ENCODE measurements at regions not wholly inside any gene's neighbourhood (a gene's known extent, or its start where the extent isn't known, plus 50 kb on each side); places are given as distances from the start of the nearest gene placed in this dataset.

GRCh38 chr2:65662654-65663432 is 230.4 kb upstream of the SPRED2 start:
- DNase-seq, result no peak

DNA sequence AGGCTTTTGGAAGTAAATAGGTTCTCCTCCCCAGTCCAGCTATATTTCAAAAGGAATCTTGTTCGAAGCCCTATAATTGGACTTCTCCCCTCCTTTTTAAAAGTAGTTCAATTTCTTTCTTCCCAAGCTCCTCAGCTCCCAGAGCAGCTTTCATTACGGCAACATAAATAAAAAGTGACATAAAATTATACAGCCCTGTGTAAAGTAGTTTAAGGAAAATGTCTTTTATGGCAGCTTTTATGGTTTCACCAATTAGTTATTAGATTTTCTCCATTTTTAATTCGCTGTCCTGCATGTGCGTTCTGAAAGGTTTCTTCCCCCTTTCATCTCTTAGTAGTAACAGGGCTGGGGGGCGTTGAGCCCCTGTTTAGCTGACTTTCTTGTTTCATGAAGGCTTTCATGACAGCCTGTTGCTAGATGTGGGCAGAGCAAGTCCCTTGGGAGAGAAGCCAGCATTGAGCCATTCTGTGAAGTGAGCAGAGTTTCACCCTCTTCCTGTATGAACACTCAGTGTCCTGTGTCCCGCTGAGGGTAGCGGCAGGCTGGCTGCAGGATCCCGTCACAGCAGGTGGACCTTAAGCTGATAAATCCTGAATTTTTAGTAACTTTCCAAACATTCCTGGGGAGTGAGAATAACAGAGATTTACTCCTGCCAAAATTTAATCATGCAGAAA is 229.7 kb upstream of the SPRED2 start:
- no peak for DNase-seq

DNA sequence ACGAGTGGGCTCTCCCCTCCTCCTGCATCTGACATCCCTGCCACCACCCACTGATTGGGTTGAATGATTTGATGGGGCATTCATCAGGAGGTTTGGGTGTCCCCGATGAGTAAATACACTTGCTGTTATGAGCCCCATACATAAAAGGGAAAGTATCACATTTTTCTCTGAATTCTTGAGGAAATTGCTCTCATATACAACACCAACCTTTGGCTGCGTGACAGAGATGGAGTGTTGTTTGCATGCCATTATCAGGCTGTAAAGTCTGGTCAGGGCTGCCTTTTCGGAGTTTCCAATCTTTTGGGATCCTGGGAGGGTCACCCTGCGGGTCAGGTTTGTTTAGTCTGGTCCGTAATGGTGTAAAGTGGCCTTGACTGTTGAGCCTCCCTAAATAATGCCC is 227.9 kb upstream of the SPRED2 start:
- no peak for DNase-seq

GRCh38 chr2:65658881-65659280 is 226.5 kb upstream of the SPRED2 start:
- no peak for DNase-seq

- DNase-seq, result no peak
Observed at GRCh38 chr2:65658266-65658665, 225.9 kb upstream of the SPRED2 start.

DNA sequence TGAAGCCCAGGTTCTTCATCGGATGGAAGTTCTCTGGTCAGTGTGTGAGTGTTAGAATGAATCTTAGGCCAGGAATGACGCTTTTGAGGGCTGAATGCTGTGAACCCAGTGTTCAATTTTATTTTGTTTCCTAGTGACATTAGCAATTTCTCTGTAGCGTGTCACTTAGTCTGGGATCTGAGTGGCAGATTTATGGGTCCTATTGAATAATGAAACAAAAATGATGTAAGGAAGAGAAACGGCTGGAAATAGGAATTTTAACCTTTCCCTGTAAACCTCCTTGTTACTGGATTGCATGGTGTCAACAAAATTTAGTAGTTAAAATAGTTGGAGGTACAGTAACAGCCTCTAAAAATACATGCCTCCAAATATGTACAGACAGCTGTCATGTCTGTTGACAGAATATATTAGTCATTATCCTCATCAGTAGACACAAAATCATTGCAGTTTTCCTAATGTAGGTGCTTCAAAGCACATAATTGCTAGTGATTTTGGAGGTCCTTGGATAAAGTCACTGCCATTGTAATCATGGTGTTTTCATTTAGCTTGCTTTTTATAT is 223.8 kb upstream of the SPRED2 start:
- DNase-seq, result no peak

DNA sequence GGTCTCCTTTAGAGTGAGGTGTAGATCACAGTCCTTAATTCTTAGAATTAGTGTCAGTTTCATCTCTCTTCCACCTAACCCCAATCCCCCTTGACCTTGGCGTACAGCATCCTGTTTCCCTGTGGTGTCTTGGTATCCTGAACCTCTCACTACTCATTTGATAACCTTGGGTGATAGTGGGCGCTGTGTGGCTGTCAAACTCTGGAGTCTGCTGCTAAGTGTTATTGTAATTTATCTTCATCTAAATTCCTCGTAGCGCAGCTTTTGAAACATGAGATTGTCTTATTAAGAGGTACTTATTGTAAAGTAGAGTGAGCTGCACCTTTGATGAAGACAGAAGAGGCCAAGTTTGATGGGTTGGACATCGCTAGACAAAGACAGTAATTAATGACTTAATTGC is 222.6 kb upstream of the SPRED2 start:
- DNase-seq, result no peak

GRCh38 chr2:65654496-65654895 is 222.1 kb upstream of the SPRED2 start:
- no peak for DNase-seq

- no peak for DNase-seq
Observed at GRCh38 chr2:65652066-65652465, 219.7 kb upstream of the SPRED2 start.

DNA sequence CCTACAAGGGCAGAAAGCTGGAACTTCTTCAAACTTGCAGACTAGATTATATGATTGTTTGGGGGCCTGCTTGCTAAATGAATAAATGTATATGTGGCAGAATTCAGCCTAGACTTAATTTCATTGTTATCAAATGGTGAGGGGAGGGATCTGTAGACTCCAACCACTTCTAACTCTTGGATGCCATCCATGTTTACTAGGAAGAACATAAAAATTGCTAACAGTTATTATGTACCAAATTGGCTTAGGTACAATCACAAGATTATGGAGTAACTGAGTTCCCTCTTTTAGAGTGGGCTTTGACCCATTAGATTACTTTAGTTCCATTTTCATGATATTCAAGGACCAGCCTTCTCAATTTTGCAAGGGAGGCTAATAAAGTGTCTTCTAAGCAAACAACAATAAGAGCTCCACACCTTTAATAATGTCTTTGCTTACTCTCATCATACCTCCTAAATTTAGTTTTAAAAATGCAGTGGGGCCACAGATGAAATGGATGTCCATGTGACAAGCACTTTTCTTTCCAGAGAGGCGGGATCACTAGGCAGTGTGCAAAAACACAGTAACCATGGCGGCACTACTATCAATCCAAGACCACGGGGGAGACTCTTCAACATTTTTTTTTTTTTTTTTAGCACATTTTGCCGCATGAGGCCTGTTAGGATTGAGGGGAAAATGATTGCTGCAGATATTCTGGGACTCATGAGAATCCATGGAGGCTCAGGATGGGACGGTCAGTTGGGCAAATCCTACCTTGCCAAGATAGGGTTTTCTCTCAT is 217.6 kb upstream of the SPRED2 start:
- no peak for DNase-seq

DNA sequence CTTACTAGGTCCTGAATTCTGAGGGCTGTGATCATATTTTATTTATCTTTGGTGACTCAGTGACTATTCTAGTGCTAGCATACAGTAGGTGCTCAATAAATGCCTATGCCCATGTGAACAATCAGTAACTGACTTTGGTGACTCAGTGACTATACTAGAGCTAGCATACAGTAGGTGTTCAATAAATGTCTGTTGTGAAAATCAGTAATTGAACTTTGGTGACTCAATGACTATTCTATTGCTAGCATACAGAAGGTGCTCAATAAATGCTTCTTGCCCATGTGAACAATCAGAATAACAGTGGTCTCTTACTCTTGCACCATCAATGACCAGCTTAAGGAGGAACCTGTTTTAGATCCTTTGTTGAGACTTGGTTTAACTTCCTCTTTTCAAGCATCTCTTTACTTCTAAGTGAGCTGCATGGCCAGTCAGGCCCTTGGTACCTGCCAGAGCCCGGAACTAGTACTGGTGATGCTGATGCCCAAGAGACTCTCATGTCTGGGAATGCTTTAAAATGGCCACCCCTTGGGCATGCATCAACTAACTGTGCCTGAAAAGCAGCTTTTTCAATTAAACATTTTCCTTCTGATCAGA is 214.9 kb upstream of the SPRED2 start:
- no peak for DNase-seq

DNA sequence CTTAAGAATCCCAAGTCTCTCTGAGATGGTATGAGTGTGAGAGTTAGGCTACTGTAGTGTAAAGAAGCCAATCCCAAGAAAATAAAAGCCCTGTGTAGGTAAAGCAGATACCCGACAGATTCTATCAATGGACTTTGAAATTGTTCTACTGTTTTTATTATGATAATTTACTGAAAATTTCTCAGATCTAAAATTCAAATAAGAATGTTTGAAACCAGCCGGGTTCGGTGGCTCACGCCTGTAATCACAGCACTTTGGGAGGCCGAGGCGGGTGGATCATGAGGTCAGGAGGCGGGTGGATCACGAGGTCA is 208.3 kb upstream of the SPRED2 start:
- no peak for DNase-seq

DNA sequence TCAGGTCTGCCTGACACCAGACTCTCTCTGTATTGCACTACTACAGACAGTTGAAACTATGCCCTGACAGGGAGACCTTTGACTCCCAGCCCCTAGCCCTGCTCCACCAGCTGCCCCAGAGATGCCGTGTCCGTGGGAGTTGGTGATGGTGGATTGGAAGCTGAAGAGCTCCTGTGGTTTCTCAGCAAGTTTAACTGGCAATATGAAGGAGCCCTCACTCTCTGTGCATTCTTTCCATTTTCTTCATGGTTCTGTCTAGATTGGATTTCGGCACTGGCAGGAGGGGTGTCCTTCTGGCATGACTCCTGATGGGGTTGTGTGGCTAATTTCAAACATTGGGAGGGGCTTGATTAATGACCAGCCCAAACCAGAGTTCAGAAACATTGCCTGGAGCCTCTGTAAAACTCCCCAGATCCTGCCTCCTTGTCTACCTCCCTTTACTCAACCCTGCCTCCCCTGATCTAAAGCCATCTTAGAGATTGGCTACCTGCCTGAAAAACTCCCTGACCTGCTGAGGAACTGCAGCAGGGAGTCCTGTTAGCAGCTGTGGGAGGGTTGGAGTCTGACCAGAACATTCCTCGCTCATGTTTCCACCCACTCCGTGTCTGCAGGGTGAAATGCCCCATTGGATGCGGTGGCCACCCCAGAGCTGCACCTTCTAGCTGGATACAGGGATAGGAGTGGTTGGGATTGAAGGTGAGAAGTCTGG is 206.9 kb upstream of the SPRED2 start:
- DNase-seq, result no peak

GRCh38 chr2:65638443-65638842 is 206.0 kb upstream of the SPRED2 start:
- DNase-seq, result no peak

DNA sequence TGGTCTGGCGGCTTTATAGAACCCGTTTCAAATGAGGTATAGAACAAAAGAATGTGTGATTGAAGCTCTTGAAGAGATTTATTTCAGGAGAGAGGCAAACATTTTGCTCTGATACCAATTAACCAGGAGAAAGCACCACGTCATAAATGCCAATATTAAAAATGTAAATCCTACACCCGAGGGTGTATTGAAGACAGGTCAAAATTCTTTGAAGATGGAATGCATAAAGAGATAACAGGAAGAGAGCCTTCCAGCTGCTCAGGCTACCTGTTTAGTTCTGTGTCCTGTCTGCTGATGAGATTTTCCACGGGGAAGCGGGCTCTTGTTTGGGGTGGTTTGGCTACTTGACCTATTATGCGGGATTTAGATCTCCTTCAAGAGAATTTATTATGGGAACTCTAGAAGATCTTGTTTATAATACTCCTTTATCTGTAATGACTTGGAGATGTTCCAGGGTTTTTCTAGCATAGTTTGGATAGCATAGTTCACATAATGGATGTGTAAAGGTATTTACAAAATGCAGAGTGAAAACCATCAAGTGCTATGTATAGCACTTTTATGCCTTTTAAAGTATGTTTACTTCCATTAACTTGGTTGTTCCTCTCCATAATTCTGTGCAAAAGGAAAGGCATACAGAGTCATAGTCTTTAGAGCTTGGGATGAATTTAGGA is 204.5 kb upstream of the SPRED2 start:
- DNase-seq, result no peak

- no peak for DNase-seq
Observed at GRCh38 chr2:65636024-65636423, 203.6 kb upstream of the SPRED2 start.

DNA sequence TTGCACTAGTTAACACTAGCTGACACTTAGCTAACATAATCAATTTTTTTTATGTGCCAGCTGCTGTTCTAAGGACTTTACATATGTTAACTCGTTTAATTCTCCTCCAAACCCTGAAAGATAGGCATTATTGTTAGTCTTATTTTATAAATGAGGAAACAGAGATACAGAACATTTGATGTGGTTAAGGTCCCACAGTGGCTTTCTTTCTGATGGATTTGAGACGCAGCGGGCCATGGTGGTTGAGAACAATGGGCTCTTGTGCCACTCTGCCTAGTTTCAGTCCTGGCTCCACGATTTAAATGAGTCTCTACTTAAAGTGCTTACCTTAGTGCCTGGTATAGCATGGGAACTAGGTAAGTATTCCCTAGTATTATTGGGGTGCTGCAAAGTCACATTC is 201.9 kb upstream of the SPRED2 start:
- DNase-seq, result no peak

DNA sequence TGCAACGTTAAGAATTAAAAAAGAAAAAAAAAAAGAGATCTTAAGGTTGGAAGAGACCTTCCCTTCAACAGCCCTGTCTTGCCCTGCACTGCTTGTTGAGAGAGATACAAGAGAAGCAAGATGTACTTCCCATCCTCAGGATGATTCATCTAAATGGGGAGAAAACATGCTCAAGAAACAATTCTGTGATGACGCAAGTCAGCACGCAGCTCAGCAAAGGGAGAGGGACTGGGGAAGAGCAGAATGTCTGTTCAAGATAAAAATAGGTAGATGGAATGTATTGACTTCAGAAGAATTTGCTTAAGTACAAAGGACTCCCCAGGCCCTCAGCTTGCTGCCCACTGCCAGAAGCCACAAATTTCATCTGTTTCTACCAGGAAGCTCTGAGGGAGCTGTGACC is 198.2 kb upstream of the SPRED2 start:
- DNase-seq, result no peak

DNA sequence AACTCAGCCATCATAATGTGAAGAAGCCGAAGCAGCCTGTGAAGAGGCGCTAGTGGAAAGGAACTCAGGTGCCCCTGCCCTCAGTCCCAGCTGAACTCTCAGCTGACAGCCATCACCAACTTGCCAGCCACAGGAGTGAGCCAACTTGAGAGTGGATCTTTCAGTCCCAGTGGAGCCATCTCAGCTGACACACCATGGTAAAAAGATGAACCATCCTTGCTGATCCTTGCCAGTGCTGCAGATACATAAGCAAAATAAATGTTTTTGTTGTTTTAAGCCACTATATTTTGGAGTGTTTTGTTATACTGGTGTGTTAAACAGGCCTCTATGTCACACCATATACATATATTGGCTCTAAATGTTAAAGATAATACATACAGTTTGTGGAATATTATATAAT is 195.8 kb upstream of the SPRED2 start:
- no peak for DNase-seq

DNA sequence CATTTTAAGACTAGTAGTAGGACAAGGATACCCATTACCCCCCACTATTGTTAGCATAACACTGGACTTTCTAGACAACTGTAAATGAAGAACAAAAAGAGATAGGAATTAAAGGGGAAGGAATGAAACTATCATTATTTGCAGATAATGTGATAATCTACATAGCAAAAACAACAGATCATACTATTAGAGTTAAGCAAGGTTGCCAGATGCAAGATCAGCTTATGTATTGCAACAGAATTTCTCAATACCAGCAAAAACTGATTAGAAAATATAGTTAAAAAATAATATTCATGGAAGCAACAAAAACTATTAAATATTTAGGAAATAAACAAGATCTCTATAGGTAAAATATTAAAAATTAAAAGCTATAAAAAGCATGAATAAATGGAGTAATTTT is 194.4 kb upstream of the SPRED2 start:
- DNase-seq, result no peak

DNA sequence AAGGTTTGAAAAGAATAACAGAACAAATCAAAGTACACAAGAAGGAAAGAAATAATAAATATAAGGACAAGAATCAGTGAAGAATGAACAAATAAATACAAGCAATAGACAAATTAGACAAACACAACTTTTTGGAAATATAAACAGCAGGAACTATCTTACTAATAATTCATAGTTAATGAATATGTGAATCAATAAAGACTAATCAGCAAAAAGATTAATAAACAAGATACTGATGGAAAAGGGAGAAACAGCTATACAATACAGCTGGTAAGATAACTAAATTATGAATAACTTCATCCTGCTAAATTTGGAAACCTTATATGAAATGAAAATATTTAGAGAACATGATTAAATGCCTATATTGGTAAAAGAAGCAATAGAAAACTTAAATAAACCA is 193.6 kb upstream of the SPRED2 start:
- DNase-seq, result no peak

GRCh38 chr2:65622951-65623535 is 190.6 kb upstream of the SPRED2 start:
- DNase-seq, result no peak
